HL-60 (cell line): ENCODE measurements at regions not wholly inside any gene's neighbourhood (a gene's known extent, or its start where the extent isn't known, plus 50 kb on each side); places are given as distances from the start of the nearest gene placed in this dataset.

Experiments
- DNase-seq, 2 experiments: peaks; one replicate each; pipeline ENCODE4 v3.0.0-alpha.2; 2010 to 2020; ENCODE audit warnings: low read depth in 1 of 2, low spot score in 1 of 2
- H3K27ac ChIP-seq: fragments of 250-450 bp; sonication (Bioruptor Pico); replicated peaks from 2 replicates; pipeline ENCODE4 v1.5.1; 2020; ENCODE audit warnings: mild to moderate bottlenecking, moderate library complexity
- H3K27me3 ChIP-seq: fragments of 250-450 bp; sonication (Bioruptor Pico); 2 replicates; pipeline ENCODE4 v1.5.1; 2021; ENCODE audit warnings: mild to moderate bottlenecking, moderate library complexity; ENCODE audit not compliant: insufficient read depth, poor library complexity, severe bottlenecking
- H3K4me3 ChIP-seq: replicated peaks from 2 replicates; pipeline ENCODE4 v1.5.1; 2011; ENCODE audit warnings: mild to moderate bottlenecking, control low read depth, low read length; ENCODE audit not compliant: insufficient read depth
- CTCF ChIP-seq: IDR thresholded peaks from one replicate; pipeline ENCODE4 v1.5.1; 2011; ENCODE audit warnings: low read length, control low read depth, inconsistent platforms; ENCODE audit not compliant: insufficient read depth
- GABPA ChIP-seq: IDR thresholded peaks from 2 replicates; pipeline ENCODE4 v1.6.1; 2012; ENCODE audit warnings: low read depth
- POLR2AphosphoS5 ChIP-seq: IDR thresholded peaks from 2 replicates; pipeline ENCODE4 v1.6.1; 2012; ENCODE audit warnings: low read depth
- REST ChIP-seq: IDR thresholded peaks from 2 replicates; pipeline ENCODE4 v1.6.1; 2012; ENCODE audit warnings: low read depth; ENCODE audit not compliant: insufficient replicate concordance
- SPI1 ChIP-seq: IDR thresholded peaks from 2 replicates; pipeline ENCODE4 v1.6.1; 2012; ENCODE audit warnings: low read depth, mild to moderate bottlenecking, borderline replicate concordance

GRCh38 chr15:31510057-31510456, 183.4 kb downstream of the KLF13 start:
- DNase-seq = no peak
- peaks cover 10% of the 10 kb centered on the region for H3K27me3 ChIP-seq
- no peak overlapping the region for H3K27ac ChIP-seq
- TF ChIP-seq GABPA (no peak), CTCF (no peak), REST (no peak), SPI1 (no peak), POLR2AphosphoS5 (no peak)
- H3K4me3 ChIP-seq = no peak overlapping the region

- Histone ChIP-seq H3K27me3 (peaks cover 6% of the 10 kb centered on the region), H3K4me3 (no peak overlapping the region), H3K27ac (no peak overlapping the region)
- TF ChIP-seq CTCF (no peak), POLR2AphosphoS5 (no peak), REST (no peak), SPI1 (no peak), GABPA (no peak)
- no peak for DNase-seq
Observed at GRCh38 chr15:31511707-31512310, 185.2 kb downstream of the KLF13 start.

GRCh38 chr15:31513178-31513577, 186.5 kb downstream of the KLF13 start:
- Histone ChIP-seq H3K27me3 (peaks cover under 1% of the 10 kb centered on the region), H3K4me3 (no peak overlapping the region), H3K27ac (no peak overlapping the region)
- no peak for DNase-seq
- no peak for TF ChIP-seq GABPA
- TF ChIP-seq POLR2AphosphoS5 = no peak
- TF ChIP-seq REST = no peak
- TF ChIP-seq SPI1 = no peak
- TF ChIP-seq CTCF = no peak
